PC-3 (cell line): ENCODE measurements at regions not wholly inside any gene's neighbourhood (a gene's known extent, or its start where the extent isn't known, plus 50 kb on each side); places are given as distances from the start of the nearest gene placed in this dataset.

ENCODE experiments used
- EZH2 ChIP-seq: fragments of 300-600 bp; sonication (generic); IDR thresholded peaks from one replicate; pipeline ENCODE4 v1.6.1; 2017; ENCODE audit warnings: antibody characterized with exemption, mild to moderate bottlenecking, low read length; ENCODE audit not compliant: unreplicated experiment
- TF ChIP-seq, protein P1 (sequence below): fragments of 300-600 bp; sonication (generic); conservative IDR thresholded peaks from 2 replicates; pipeline ENCODE4 v1.5.1; 2017; ENCODE audit warnings: antibody characterized with exemption, low read depth, mild to moderate bottlenecking, low read length

DNA sequence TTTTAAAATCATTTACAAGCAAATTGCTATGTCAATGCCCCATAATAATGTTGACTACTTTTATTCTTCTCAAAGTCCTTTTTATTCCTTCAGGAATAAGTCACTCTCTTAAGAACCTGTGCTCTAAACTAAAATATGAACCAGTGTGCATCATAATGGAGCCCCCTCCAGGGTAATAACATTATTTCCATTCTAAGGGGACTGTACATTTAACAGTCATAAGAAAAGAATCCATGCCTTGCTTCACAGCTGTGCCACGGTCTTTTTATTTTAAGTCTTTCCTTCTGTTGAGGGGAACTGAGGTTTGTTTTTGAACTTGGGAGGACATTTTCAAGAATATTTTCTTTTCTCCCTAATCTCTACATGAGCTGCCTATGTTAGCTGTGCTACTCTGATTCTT, 297.6 kb downstream of the MAN2A1 start:
- TF ChIP-seq, protein P1, sequence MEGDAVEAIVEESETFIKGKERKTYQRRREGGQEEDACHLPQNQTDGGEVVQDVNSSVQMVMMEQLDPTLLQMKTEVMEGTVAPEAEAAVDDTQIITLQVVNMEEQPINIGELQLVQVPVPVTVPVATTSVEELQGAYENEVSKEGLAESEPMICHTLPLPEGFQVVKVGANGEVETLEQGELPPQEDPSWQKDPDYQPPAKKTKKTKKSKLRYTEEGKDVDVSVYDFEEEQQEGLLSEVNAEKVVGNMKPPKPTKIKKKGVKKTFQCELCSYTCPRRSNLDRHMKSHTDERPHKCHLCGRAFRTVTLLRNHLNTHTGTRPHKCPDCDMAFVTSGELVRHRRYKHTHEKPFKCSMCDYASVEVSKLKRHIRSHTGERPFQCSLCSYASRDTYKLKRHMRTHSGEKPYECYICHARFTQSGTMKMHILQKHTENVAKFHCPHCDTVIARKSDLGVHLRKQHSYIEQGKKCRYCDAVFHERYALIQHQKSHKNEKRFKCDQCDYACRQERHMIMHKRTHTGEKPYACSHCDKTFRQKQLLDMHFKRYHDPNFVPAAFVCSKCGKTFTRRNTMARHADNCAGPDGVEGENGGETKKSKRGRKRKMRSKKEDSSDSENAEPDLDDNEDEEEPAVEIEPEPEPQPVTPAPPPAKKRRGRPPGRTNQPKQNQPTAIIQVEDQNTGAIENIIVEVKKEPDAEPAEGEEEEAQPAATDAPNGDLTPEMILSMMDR, result no peak
- TF ChIP-seq EZH2, result no peak
